A673 (cell line): ENCODE measurements at regions not wholly inside any gene's neighbourhood (a gene's known extent, or its start where the extent isn't known, plus 50 kb on each side); places are given as distances from the start of the nearest gene placed in this dataset.

Experiments used
- EZH2 ChIP-seq: fragments of 200-600 bp; sonication (generic); IDR thresholded peaks from 2 replicates; pipeline ENCODE4 v1.6.1; 2017; ENCODE audit warnings: borderline replicate concordance, low read depth, mild to moderate bottlenecking, mixed read lengths, antibody characterized with exemption, low read length; ENCODE audit not compliant: poor library complexity, severe bottlenecking
- TF ChIP-seq, protein P1 (sequence below): fragments of 300-800, 200-600 bp; sonication (generic); conservative IDR thresholded peaks from 2 replicates; pipeline ENCODE4 v1.5.1; 2017; ENCODE audit warnings: low read depth, mild to moderate bottlenecking, antibody characterized with exemption, low read length, moderate library complexity, mixed read lengths

DNA sequence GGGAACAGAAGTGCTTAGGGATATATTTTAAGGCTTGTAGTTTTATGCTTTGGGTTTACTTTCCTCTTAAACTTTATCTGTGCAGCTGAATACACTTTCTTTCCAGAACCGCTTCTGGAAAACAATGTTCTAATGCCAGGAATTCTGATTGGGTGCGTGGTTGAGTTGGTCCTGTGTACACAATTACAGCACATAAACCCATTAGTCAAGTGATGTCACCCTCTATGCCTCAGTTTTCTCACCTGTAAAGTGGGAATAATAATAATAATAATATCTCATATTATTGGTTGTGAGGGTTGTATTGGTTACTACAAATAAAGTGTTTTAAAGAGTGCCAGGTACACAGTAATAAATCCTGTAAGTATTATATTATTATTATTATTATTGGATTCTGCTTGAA lies 129.2 kb downstream of the MID1IP1 start:
- TF ChIP-seq, protein P1, sequence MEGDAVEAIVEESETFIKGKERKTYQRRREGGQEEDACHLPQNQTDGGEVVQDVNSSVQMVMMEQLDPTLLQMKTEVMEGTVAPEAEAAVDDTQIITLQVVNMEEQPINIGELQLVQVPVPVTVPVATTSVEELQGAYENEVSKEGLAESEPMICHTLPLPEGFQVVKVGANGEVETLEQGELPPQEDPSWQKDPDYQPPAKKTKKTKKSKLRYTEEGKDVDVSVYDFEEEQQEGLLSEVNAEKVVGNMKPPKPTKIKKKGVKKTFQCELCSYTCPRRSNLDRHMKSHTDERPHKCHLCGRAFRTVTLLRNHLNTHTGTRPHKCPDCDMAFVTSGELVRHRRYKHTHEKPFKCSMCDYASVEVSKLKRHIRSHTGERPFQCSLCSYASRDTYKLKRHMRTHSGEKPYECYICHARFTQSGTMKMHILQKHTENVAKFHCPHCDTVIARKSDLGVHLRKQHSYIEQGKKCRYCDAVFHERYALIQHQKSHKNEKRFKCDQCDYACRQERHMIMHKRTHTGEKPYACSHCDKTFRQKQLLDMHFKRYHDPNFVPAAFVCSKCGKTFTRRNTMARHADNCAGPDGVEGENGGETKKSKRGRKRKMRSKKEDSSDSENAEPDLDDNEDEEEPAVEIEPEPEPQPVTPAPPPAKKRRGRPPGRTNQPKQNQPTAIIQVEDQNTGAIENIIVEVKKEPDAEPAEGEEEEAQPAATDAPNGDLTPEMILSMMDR, result no peak
- TF ChIP-seq EZH2, result no peak
